AG04449 (cell line): ENCODE measurements at regions not wholly inside any gene's neighbourhood (a gene's known extent, or its start where the extent isn't known, plus 50 kb on each side); places are given as distances from the start of the nearest gene placed in this dataset.

Experiments used
- CTCF ChIA-PET: fragments of 350-600 bp; formaldehyde crosslinking; extraction: SDS; loops from one replicate; lab custom pipeline; 2021; ENCODE audit warnings: antibody characterized with exemption; lab: Yijun Ruan, JAX
- POLR2A ChIA-PET: fragments of 400-600, 350-600 bp; formaldehyde crosslinking; extraction: SDS; loops from one replicate; lab custom pipeline; 2020; ENCODE audit warnings: antibody characterized with exemption, inconsistent platforms; lab: Yijun Ruan, JAX
- DNase-seq: peaks from one replicate; pipeline ENCODE4 v3.0.0-alpha.2; 2010; ENCODE audit warnings: low read depth, low spot score
- H3K4me3 ChIP-seq: 2 replicates; pipeline ENCODE4 v1.5.1; 2011; ENCODE audit warnings: low read depth, mild to moderate bottlenecking, control low read depth, low read length
- TF ChIP-seq, protein P1 (sequence below): IDR thresholded peaks from one replicate; pipeline ENCODE4 v1.5.1; 2011; ENCODE audit warnings: mild to moderate bottlenecking, moderate library complexity, low read length, control low read depth, inconsistent platforms; ENCODE audit not compliant: insufficient read depth; ENCODE audit errors: missing control alignments

DNA sequence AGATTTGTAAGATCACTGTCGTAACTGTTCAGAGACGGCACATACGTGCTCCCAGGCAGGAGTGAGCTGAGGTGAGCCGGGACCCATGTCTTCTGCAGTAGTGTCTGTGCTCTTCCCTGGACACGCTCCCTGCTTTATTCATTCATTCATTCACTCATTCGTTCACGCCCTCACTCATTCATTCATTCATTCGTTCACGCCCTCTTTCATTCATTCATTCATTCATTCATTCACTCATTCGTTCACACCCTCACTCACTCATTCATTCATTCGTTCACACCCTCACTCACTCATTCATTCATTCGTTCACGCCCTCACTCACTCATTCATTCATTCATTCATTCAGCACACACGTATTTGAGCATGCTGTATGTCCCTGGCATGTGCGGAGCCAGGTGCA, 207.0 kb downstream of the GLI2 start:
- CTCF ChIA-PET: interaction anchor here (1.2 to 1.9 kb wide), 4 partner anchors 17 to 247 kb away, joined by 3 to 7 read pairs (median 5); no protein-coding TSS in a partner anchor
- POLR2A ChIA-PET: no interaction called here

DNA sequence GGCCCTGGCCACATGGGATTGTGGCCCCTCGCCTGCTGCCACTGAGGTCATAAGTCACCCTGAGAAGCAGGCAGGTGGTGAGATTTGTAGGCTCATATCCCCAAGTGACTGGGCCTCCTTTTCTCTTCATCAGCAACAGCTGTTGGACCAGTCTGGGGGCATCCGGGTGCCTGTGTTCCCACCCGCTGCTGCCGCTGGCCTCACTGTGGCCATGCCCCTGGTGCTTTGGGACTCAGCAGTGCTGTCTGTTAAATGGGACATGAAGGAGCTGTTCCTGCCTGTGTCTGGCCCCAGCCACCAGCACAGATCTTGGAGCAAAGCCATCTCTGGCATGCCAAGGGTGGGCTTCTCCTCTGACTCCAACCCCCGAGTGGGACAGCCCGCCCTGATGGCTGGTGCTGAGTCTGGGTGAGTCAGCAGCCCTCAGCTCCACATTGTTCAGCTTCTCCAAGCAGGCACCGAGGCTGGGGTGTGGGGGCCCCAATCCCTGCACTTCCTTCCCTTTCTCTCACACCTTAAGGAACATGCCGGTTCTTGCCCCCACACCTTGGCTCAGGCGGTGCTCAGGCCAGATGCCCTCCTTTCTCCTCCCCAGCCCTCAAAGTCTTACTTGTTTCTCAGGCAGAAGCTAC, 207.9 kb downstream of the GLI2 start:
- TF ChIP-seq, protein P1, sequence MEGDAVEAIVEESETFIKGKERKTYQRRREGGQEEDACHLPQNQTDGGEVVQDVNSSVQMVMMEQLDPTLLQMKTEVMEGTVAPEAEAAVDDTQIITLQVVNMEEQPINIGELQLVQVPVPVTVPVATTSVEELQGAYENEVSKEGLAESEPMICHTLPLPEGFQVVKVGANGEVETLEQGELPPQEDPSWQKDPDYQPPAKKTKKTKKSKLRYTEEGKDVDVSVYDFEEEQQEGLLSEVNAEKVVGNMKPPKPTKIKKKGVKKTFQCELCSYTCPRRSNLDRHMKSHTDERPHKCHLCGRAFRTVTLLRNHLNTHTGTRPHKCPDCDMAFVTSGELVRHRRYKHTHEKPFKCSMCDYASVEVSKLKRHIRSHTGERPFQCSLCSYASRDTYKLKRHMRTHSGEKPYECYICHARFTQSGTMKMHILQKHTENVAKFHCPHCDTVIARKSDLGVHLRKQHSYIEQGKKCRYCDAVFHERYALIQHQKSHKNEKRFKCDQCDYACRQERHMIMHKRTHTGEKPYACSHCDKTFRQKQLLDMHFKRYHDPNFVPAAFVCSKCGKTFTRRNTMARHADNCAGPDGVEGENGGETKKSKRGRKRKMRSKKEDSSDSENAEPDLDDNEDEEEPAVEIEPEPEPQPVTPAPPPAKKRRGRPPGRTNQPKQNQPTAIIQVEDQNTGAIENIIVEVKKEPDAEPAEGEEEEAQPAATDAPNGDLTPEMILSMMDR: no peak
- DNase-seq: no peak
- POLR2A ChIA-PET: no interaction called here
- no peak overlapping the region for H3K4me3 ChIP-seq
- CTCF ChIA-PET: interaction anchor here (0.8 to 1.9 kb wide), 4 partner anchors 8 to 189 kb away, joined by 3 to 5 read pairs (median 3); no protein-coding TSS in a partner anchor

More for the DNA sequence above, 207.0 kb downstream of the GLI2 start:
- H3K4me3 ChIP-seq: no peak overlapping the region
- DNase-seq: no peak
- TF ChIP-seq, protein P1: no peak

DNA sequence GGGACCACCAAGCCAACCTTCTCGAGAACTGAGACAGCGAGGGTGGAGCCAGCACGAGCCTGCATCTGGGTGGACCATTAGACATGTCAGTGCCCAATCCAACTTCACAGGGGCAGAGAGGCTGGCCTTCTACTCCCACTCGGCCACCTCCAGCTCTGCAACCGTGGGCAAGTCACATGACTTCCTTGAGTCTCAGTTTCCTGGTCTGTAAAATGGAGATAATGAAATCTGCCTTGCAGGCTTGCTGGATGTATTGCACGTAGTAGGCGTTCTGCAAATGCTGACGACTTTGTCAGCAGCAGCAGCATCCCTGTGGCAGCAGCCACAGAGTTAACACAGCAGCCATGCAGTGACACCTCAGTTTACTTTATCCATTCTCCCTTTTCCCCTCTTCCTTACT, 208.9 kb downstream of the GLI2 start:
- TF ChIP-seq, protein P1: no peak
- ChIA-PET CTCF (interaction anchor here (0.8 to 1.9 kb wide), 2 partner anchors 9 to 127 kb away, joined by 3 to 5 read pairs; no protein-coding TSS in a partner anchor), POLR2A (no interaction called here)
- H3K4me3 ChIP-seq: no peak overlapping the region
- no peak for DNase-seq

DNA sequence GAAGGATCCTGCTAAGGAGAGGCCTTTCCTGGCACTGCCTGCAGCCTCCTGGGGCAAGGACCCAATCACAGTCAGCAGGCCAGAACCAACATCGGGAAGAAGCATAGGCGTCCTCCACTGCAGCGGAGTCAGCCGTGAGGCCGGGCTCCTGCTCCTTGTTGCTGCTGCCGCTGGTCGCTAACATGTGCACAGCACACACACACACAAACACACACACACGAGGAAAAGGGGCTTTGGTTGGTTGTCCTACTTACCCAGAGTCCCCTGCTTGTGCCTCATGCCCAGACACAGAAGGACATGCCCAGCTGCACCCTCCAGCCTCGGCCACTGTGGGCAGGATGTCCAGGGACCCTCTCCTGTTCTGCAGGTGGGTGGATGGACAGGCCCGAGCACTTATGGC, 209.4 kb downstream of the GLI2 start:
- ChIA-PET CTCF (interaction anchor here (1.1 kb wide), 1 partner anchor 9 kb away, joined by 6 read pairs; no protein-coding TSS in a partner anchor), POLR2A (no interaction called here)

DNA sequence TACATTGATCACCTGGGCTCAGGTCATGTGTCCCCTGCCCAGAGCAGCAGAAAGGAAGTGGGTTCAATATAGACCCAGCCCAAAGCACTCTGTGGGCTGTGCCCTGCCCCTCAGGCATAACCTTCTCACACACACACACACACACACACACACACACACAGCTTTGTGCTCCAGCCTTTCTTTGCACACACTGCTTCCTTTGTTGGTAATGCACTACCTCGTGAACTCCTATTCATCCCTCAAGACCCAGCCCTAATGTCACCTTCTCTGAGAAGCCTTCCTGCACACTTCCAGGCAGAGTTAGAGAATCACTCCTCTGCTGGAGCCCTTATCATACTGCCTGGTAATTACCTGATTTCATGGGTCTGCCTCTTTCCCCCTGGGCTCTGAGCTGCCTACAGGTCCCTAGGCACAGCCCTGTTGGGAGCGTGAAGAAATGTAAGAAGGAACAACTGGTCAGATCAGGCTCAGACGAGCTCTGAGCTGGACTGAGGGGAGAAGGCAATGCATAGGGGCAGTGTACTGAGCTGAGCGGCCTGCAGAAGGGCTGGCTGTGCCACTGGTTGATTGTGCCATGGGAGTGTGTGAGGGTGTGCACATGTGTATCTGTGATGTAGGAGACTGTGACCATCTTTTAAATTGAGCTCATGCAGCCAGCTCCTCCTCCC, 210.3 kb downstream of the GLI2 start:
- ChIA-PET CTCF (interaction anchor here (0.7 to 1.7 kb wide), 6 partner anchors 8 to 251 kb away, joined by 3 to 6 read pairs (median 4); partner anchors contain the start of gene GLI2), POLR2A (interaction anchor here (0.6 kb wide), 1 partner anchor 8 kb away, joined by 3 read pairs; no protein-coding TSS in a partner anchor)
- no peak overlapping the region for H3K4me3 ChIP-seq
- no peak for DNase-seq
- TF ChIP-seq, protein P1: no peak

More for the DNA sequence above, 209.4 kb downstream of the GLI2 start:
- H3K4me3 ChIP-seq: no peak overlapping the region
- TF ChIP-seq, protein P1: no peak
- DNase-seq: no peak

DNA sequence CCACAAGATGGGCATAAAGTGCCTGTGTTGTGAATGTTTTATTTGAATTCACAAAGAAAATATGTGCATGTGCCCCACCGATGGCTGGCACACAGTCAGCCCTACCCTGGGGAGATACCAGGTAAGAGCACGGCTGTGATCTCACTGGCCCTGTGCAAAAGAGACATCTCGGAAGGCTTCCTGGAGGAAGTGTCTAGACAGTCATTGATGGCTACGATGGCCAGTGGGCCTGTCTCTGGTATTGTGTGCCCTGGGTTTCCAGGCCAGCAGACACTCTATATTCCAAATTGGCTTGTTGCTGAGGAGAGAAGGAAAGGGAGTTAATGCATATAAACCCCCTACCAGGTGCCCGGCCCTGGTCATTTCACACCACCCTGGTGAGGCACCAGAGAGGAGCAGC, 211.7 kb downstream of the GLI2 start:
- CTCF ChIA-PET: interaction anchor here (1.3 to 2.5 kb wide), 3 partner anchors 17 to 251 kb away, joined by 3 to 9 read pairs (median 4); no protein-coding TSS in a partner anchor
- TF ChIP-seq, protein P1: no peak
- no peak for DNase-seq
- H3K4me3 ChIP-seq: no peak overlapping the region
- POLR2A ChIA-PET: no interaction called here
